T-helper 1 cell (primary cell): ENCODE measurements at regions not wholly inside any gene's neighbourhood (a gene's known extent, or its start where the extent isn't known, plus 50 kb on each side); places are given as distances from the start of the nearest gene placed in this dataset.

Experiments used
- DNase-seq, 5 donors: peaks; one replicate each; pipeline ENCODE4 v3.0.0-alpha.2; 2012 to 2020

DNA sequence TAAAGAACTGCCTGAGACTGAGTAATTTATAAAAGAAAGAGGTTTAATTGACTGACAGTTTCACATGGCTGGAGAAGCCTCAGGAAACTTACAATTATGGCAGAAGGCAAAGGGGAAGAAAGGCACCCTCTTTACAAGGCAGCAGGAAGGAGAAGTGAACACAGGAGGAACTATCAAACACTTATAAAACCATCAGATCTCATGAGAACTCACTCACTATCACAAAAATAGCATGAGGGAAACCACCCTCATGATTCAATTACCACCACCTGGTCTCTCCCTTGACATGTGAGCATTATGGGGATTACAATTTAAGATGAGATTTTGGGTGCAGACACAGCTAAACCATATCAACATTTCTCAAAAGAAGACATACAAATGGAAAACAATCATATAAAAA is 266.3 kb downstream of the EPM2A start:
- no peak for DNase-seq

DNA sequence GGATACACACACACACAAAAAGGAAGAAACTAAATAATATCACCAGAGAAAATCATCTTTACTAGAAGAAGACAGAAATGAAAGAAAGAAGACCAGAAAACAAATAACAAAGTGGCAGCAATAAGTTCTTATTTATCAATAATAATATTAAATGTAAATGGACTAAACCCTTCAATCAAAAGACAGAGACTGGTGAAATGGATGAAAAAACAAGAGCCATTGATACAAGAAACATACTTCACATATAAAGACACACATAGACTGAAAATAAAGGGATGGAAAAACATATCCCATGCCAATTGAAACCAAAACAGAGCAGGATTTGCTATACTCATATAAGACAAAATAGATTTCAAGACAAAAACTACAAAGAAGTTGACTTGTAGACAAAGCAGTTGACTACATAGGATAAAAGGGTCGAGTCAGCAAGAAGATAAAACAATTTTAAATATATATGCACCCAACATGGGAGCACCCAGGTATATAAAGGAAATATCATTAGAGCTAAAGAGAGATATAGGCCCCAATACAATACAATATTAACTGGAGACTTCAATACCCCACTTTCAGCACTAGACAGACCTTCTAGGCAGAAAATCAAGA is 259.4 kb downstream of the EPM2A start:
- no peak for DNase-seq

DNA sequence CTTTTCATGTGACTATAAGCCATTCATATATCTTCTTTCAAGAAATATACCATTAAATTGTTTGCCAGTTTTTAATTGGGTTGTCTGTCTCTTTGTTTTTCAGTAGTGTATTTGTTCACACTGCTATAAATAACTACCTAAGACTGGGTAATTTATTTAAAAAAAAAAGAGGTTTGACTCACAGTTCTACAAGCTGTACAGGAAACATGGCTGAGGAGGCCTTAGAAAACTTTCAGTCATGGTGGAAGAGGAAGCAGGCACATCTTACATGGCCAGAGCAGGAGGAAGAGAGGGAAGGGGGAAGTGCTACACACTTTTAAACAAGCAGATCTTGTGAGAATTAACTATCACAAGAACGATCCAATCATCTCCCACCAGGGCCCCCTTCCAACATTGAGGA is 255.3 kb downstream of the EPM2A start:
- DNase-seq: no peak

DNA sequence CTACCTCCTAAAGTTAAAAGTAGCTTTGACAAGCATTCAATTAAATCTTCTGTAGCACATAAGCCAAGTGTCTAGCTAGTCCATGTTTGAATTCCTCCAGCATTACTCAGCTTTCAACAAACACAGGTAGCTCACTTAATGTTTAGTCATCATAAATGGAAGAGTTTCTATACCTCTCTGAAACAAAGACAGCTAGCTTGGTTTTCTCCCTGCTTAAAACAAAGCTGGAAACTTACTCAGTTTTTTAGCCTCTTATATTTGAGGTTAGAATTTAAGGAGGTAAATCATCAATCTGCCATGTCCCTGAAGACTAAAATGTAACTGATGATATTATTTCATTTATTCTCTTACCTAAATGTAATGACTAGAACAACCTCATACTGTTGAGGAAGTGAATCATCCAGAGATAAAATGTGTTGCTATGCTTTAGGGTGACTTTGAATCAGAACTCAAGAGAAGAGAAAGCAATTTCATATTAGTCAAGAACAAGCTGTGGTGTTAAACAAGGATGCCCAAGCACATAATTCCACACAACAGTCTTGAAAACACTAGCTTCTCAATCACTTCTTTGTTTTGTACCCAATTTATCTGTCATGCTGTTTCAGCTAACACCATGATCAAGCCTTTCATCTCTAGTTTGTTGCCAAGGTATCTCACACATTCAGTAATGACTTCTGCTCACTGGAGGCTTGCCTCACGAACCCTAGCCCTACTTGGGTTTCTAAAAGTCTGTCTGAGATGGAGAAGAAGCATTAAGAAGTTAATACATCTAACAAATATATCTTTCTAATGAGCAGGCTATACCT is 251.9 kb downstream of the EPM2A start:
- DNase-seq: no peak

DNA sequence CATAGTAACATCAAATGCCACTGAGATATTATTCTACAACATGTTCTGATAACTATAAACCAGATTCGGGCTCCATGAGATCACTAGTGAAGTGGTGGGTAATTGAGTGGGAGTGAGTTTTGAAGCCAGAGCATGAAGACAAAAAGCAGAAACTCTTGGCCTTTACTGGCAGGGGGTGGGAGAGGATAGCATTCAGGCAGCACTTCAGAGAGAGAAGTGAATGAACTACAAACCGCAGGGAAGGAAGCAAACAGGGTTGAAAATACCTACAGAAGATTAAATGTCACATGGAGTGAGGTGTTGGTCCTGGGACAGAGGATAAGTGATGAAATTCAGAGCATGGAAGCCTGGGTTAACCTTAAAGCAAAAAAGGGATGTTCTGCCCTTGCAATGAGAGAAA is 250.0 kb downstream of the EPM2A start:
- no peak for DNase-seq

DNA sequence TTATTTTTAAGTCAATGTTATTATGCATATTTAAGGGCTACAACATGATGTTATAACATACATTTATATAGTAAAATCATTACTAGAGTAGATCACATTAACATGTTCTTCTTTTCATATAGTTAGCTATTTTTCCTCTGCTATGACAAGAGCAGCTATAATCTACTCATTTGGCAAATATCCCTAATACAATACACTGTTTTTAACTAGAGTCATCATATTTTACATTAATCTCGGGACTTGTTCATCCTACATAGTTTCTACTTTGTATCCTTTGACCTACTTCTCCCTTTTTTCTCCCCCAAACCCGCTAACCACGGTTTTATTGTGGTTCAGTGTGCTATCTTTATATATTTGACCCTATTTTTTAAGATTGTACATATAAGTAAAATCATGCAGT is 249.0 kb downstream of the EPM2A start:
- no peak for DNase-seq

DNA sequence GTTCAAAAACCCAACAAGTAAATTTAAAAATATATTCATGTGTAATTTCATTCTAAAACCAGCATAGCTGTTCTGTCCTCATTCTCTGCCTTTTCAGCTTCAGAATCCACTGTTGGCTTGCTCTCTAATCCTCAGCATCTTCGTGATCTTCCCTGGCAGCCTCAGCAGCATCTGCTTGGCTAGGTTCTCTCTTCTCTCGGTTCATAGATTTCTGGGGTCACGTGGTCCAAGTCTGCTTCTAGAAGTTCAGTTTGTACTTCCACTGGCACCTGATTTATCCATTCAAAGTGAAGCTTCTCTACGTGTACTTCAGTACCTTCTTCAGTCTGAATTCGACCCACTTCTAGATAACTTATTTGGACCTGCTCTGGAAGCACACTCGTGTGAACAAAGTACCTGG is 245.7 kb downstream of the EPM2A start:
- DNase-seq: no peak

DNA sequence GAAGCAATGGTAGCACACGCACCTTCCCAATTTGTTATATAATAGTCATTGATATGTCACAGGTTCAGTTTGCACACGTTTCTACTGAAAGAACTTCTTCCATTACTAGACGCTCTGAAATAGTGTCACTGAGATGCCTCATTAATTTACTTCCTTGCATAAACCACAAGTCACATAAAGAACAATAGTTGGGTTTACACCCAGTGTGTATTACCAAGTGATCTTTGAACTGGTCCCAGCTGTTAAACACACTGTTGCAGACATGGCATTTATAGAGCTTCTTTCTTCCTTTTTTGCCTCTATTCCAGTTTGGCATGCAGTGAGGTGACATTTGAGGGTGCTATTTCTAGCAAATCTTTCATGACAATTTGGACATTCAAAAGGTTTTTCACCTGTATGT is 245.3 kb downstream of the EPM2A start:
- DNase-seq: no peak

DNA sequence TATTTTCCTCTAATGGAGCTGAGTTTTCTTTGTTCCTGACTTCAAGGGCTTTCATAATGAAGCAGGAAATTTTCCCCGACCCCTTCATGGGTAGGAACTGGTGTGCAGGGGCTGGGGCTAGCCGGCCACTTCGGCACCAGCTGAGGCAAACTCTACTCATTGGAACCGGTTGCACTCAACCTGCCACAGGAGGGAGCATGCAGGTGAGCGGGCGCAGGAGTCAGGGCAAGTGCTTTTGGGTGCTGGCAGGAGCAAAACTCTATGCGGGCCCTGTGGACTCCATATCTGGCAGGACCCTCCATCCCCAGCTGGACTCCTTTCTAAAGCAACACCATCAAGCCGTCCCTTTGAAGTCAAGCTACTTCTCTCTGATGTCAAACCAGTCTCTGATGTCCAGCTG is 244.2 kb downstream of the EPM2A start:
- no peak for DNase-seq

DNA sequence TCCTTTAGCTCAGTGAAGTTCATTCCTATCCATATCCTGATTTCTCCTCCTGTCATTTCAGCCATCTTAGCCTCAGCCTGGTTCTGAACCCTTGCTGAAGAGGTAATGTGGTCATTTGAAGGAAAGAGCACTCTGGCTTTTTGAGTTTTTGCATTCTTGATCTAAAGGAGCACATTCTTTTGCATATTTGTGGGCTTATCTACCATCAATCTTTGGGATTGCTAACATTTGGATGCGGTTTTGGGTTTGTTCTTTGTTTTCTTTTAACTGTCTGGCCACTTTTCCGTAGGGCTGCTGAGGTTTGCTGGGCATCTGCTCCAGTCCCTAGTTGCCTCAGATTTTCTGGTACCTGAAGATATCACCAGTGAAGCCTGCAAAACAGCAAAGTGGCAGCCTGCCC is 238.3 kb downstream of the EPM2A start:
- DNase-seq: no peak

DNA sequence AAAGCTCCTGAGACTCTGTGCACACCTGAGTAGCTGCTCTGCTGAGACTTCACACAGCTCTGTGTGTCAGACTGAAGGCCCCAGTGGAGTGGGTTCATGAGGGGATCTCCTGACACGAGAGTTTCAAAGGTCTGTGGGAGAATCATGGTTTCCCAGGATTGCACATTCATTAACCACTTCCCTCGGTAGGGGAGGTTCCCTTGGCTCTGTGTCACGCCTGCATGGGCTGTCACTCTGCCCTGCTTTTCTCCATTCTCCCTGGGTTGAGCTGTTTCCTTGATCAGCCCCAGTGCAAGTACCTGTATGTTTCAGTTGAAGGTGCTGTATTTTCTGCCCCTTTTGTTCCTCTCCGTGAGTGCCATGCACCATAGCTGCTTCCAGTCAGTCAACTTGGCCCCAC is 236.9 kb downstream of the EPM2A start:
- DNase-seq: no peak

DNA sequence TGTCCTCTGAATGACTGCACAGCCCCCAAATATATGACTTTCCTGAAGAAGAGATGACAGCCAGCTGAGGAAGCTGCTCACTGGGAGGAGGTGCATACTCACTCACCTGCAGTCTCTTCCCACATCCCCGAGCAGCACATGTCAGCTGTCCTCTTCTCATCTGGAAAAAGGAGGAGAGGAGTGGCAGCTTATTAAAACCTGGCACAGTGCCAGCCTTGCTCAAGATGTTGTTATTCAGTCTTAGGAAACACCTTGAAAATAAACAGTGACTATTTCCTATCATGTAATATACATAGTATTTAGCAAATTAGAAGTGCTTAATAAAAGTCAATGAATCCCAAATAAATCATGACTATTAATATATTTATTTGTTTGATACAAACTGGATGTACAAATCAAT is 232.9 kb downstream of the EPM2A start:
- no peak for DNase-seq

DNA sequence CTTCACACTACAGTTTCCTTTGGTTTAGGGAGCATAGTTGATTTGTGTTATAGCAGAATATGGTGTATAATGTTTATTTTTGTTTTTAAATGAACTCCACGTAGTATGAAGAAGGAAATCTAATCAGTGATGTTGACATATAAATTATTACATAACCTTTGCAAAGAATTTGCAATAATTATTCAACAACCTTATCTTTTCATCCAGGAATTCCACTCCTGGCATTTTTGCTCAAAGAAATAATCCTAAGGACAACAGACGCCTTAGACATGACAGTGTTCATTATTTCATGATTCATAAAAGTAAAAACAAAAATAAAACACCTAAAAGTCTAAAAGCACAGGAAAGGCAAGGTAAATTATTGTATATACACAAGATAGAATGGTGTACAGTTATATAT is 229.2 kb downstream of the EPM2A start:
- DNase-seq: no peak

DNA sequence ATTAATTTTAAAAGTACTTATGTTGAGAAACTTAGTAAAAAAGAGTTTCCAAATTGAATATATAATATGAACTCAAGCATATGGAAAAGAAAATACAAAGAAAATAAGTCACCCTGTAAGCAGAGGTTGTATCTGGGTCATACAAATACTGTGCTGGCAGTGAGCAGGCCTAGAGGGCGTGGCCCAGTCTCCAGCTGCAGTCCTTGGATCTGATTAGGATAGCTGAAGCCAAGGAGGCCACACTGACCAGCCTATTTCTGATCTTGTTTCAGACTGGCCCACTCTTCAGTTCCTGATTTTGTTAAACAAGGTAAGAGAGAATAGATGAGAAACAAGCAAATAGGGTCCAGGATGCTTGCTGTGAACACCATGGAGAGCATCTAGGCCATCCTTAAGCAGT is 228.8 kb downstream of the EPM2A start:
- no peak for DNase-seq

DNA sequence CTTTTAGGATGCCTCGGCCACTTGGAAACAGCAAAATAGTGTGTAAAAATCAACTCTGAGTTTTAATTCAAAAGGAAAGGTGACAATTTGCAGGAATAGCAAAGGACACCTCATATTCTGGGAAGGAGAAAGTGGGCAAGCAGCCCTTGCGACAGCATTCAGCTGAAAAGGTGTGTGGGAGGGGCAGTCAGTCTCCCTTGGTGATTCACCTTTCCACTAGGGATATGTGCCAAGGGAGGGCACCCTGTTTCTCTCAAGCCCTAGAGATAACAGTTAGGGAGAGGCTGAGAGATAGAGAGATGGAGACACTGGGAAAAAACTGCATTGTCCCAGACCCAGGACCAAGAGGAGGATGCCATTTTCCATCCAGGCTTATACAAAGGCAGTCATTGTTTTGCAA is 228.1 kb downstream of the EPM2A start:
- DNase-seq: no peak

DNA sequence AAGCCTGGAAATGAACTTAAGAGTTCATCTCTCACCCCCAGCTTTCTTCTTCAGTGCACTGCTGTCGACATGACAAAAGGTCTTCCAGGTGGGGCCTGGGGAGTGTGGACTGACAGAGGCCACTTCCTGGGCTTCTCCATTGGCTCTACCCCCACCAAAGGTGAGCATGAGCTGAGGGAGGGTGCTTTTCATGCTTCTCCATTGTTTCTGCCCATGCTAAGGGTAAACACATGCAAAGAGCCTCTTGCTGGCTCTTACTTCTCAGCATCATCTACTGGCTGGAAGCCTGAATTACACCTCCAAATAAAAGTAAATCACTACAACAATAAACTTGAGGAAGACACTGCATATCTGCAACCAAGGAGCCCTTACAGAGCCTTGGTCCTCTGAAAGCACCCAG is 227.2 kb downstream of the EPM2A start:
- no peak for DNase-seq

DNA sequence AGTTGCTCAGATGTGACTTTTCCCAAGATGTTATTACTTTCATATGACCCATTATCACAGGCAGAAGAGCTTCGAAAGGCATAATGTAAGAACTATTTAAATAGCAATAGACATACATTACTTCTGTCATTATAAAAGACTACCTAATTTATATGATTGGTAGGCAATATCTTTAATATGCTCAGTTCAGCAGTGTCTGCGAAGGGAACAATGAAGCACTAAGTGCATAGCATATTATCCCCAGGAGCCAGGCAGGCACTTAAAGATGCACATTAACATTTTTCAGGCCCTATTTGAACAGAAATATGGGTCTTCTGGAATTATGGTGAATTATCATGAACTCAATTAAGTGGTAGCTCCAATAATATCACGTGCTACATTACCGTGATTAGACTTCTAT is 217.8 kb downstream of the EPM2A start:
- DNase-seq: no peak

DNA sequence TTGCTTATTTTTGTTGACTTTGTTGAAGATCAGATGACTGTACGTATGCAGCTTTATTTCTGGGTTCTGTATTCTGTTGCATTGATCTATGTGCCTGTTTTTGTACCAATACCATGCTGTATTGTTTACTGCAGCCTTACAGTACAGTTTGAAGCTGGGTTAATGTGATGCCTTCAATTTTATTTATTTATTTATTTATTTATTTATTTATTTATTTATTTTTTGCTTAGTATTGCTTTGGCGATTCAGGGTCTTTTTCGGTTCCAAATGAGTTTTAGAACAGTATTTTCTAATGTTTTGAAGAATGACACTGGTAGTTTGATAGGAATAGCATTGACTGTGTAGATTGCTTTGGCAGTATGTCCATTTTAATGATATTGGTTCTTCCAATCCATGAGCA is 210.3 kb downstream of the EPM2A start:
- DNase-seq: no peak

DNA sequence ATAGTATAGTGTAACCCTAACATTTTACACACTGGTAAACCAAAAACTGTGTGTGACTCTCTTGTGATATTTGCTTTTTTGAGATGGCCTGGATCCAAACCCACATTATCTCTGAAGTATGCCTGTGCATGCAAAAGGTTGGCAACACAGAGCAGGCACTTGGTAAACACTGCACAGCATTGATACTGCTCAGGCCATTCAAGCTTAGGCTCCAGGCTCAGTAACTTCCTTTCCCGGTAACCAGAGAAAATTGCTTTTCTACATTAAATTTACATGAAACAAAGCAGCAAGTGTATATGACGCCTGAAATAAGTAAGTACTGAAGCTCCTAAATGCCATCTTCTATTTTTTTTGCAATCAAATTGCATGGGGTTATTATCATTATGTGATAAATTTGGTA is 205.7 kb downstream of the EPM2A start:
- no peak for DNase-seq

DNA sequence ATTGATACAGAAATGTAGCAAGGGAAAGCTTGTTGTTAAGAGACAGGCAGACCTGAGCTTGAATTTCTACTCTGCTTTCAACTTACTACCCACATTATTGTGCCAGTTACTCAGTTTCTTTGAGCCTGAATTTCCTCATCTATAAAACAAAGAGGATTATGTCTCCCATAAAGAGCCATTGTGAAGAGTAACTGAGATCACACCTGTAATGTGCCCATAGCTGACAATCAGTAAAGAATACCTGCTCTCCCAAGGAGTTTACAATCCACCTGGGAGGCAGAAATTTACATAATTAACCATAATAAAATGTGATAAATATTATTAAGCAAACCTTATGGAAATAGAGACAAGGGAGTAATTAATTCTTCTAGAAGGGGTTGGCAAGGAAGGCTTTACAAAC is 204.9 kb downstream of the EPM2A start:
- no peak for DNase-seq

DNA sequence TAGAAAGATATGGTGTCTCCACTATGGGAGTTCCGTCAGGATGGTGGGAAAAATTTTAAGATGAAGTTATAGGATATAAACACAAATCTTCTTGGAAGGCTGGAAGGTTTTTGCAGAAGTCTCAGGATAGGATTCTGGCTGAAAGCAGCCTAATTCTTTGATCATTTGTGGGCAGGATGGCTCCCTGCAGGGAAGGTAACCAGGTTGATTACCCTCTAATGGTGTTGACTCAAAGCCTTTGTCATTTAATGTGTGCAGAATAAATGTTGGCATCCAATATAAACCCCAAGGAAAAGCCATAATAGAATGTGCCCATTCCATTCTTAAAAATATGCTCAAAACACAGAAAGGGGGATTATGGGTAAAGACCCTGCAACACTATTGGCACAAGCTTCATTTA is 204.3 kb downstream of the EPM2A start:
- no peak for DNase-seq

DNA sequence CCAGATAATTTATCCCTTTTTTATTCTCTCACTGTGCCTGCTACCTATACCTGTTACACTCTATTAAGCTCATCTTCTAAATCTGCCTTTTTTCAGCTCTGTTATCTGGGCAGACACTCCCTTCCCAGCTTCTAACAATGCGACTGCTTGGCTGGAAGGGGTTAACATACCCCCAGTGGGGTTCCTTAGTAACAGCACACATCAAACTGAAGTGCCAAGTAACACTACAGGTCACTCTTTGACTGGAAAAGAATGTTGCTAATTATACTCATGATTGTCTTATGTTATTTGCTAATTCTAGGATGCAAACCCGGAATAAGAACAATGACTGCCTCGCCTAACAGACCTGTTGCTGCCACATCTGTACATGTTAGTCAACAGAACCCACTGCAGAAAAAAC is 203.5 kb downstream of the EPM2A start:
- no peak for DNase-seq

DNA sequence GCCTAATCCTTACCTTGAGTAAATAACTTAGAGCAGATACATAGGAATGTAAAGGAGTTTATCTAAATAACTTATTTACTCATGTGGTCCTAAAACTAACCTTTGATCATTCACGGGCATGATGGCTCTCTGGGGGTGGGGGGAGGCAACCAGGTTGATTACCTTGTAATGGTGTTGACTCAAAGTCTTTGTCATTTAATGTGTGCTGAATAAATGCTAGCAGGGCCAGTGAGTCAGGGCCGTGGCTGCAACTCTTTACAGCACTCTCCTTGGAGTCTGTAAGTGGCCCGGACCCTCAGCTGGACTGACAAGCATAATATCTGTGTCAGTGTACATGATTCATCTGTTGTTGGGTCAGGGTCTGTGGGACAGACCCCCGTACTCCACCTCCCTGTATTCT is 203.0 kb downstream of the EPM2A start:
- DNase-seq: no peak

DNA sequence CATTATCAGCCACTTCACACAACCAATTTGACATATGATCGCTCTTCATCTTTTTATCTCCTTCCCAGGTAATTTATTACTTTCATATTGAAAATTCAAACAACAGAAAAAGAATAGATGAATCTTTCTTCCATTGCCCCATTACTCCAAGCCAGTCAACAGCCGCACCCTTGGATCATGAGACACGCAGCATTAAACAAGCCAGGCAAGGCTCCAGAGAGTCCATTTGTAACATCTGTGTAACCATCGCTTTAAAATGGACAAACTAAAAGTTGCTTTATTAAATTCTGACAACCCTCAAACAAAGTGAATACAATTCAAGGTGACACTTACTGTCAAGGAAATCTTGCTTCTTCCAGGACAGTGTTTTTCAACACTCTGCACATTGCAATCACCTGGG is 200.3 kb downstream of the EPM2A start:
- no peak for DNase-seq

DNA sequence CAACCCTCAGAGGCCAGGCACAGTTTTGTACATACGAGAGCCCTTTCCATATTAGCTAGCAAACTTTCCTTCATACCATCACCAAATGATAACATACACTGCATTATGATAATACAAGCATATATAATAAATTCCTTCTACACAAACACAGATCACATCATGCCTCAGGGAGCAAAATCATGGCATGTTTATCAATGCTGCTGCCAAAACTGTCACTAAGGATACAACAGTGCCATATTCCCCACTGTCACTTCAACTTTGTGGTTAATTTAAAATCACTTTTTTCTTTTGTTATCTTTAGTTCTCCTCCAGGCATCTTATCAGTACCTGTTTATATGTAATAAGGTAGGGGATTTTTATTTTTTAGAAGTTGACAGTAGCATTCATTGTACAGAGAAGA is 196.3 kb downstream of the EPM2A start:
- DNase-seq: no peak
